SK-N-SH (cell line): ENCODE measurements at regions not wholly inside any gene's neighbourhood (a gene's known extent, or its start where the extent isn't known, plus 50 kb on each side); places are given as distances from the start of the nearest gene placed in this dataset.

ENCODE experiments used
- CTCF ChIA-PET: fragments of 300-600, 350-600 bp; formaldehyde crosslinking; extraction: SDS; loops from one replicate; lab custom pipeline; 2021; lab: Yijun Ruan, JAX
- POLR2A ChIA-PET: fragments of 350-600 bp; sonication (Branson Sonifier 250); formaldehyde crosslinking; extraction: SDS; loops from one replicate; lab custom pipeline; 2020; ENCODE audit warnings: antibody characterized with exemption, inconsistent platforms; lab: Yijun Ruan, JAX
- DNase-seq: peaks from one replicate; pipeline ENCODE4 v3.0.0; 2012
- H2AFZ ChIP-seq: fragments of 200-600 bp; sonication (generic); 2 replicates; pipeline ENCODE4 v1.8.1; 2016; ENCODE audit warnings: antibody characterized with exemption, mild to moderate bottlenecking, low read depth
- H3F3A ChIP-seq: fragments of 200-600 bp; sonication (generic); replicated peaks from 2 replicates; pipeline ENCODE3; 2016; ENCODE audit warnings: antibody characterized with exemption, mild to moderate bottlenecking; ENCODE audit not compliant: insufficient read depth
- H3K27ac ChIP-seq, 2 experiments: fragments of 200-500 bp in 1 of 2; fragments of 200-600 bp in 1 of 2; sonication (Bioruptor generic) in 1 of 2; sonication (generic), shearing (Covaris generic) in 1 of 2; 2 replicates each; pipeline versions ENCODE4 v1.5.1 to v1.6.1; 2014 to 2016; ENCODE audit warnings: low read depth in 2 of 2, inconsistent platforms in 1 of 2, low read length in 1 of 2, mild to moderate bottlenecking in 1 of 2, mixed read lengths in 1 of 2
- H3K27me3 ChIP-seq: fragments of 200-600 bp; sonication (generic), shearing (Covaris generic); 2 replicates; pipeline ENCODE4 v1.6.1; 2016; ENCODE audit warnings: mixed run types; ENCODE audit not compliant: insufficient read depth
- H3K36me3 ChIP-seq, 2 experiments: fragments of 200-500 bp in 1 of 2; fragments of 200-600 bp in 1 of 2; sonication (Bioruptor generic) in 1 of 2; sonication (generic) in 1 of 2; replicated peaks in 1 of 2; 2 replicates each; pipeline versions ENCODE3 to v1.5.1; 2014 to 2016; ENCODE audit warnings: low read length in 1 of 2, mild to moderate bottlenecking in 1 of 2; ENCODE audit not compliant: insufficient read depth in 2 of 2, control insufficient read depth in 1 of 2
- H3K4me1 ChIP-seq, 2 experiments: fragments of 200-500 bp in 1 of 2; fragments of 200-600 bp in 1 of 2; sonication (Bioruptor generic) in 1 of 2; sonication (generic), shearing (Covaris generic) in 1 of 2; 2 replicates each; pipeline versions ENCODE4 v1.5.1 to v1.6.1; 2014 to 2016; ENCODE audit warnings: low read depth in 1 of 2, low read length in 1 of 2, mixed run types in 1 of 2; ENCODE audit not compliant: insufficient read depth in 2 of 2, control insufficient read depth in 1 of 2
- H3K4me2 ChIP-seq: fragments of 200-600 bp; sonication (generic), shearing (Covaris generic); 2 replicates; pipeline ENCODE4 v1.6.1; 2017; ENCODE audit warnings: mixed run types
- H3K4me3 ChIP-seq, 2 experiments: fragments of 200-500 bp in 1 of 2; fragments of 200-600 bp in 1 of 2; sonication (Bioruptor generic) in 1 of 2; sonication (generic), shearing (Covaris generic) in 1 of 2; 2 replicates each; pipeline versions ENCODE4 v1.5.1 to v1.8.1; 2014 to 2016; ENCODE audit warnings: low read depth in 2 of 2, inconsistent platforms in 1 of 2, low read length in 1 of 2, mild to moderate bottlenecking in 1 of 2, mixed read lengths in 1 of 2, moderate library complexity in 1 of 2
- H3K79me2 ChIP-seq: fragments of 200-600 bp; sonication (generic); 2 replicates; pipeline ENCODE4 v1.8.1; 2017; ENCODE audit warnings: mild to moderate bottlenecking; ENCODE audit not compliant: insufficient read depth
- H3K9ac ChIP-seq: fragments of 200-600 bp; sonication (generic); 2 replicates; pipeline ENCODE4 v1.6.1; 2017; ENCODE audit warnings: mixed run types
- H3K9me2 ChIP-seq: fragments of 200-600 bp; sonication (generic); 2 replicates; pipeline ENCODE4 v1.6.1; 2017; ENCODE audit warnings: mixed run types
- H3K9me3 ChIP-seq: fragments of 200-600 bp; sonication (generic); 2 replicates; pipeline ENCODE4 v1.6.1; 2017; ENCODE audit warnings: mixed run types, mild to moderate bottlenecking, moderate library complexity
- H4K20me1 ChIP-seq: fragments of 200-600 bp; sonication (generic); 2 replicates; pipeline ENCODE4 v1.6.1; 2017; ENCODE audit warnings: mild to moderate bottlenecking, mixed run types; ENCODE audit not compliant: insufficient read depth
- CTCF ChIP-seq: fragments of 200-600 bp; sonication (generic); IDR thresholded peaks from 2 replicates; pipeline ENCODE4 v1.6.1; 2017; ENCODE audit warnings: antibody characterized with exemption, mild to moderate bottlenecking, moderate library complexity
- EP300 ChIP-seq, 2 experiments: IDR thresholded peaks; 2 replicates each; pipeline versions ENCODE4 v1.4.0 to v1.6.1; 2012; ENCODE audit warnings: borderline replicate concordance in 1 of 2, low read depth in 1 of 2, low read length in 1 of 2
- EZH2phosphoT487 ChIP-seq: fragments of 200-600 bp; sonication (generic); IDR thresholded peaks from 2 replicates; pipeline ENCODE4 v1.6.1; 2017; ENCODE audit warnings: low read depth, mixed run types, mild to moderate bottlenecking, antibody characterized with exemption, moderate library complexity, borderline replicate concordance
- FOXJ3 ChIP-seq: sonication (generic); formaldehyde crosslinking; IDR thresholded peaks from 2 replicates; pipeline ENCODE4 v1.5.1; 2020; ENCODE audit warnings: mild to moderate bottlenecking, missing genetic modification reagents
- MAX ChIP-seq: IDR thresholded peaks from 2 replicates; pipeline ENCODE4 v1.4.0; 2012; ENCODE audit warnings: low read depth
- NRF1 ChIP-seq: IDR thresholded peaks from 2 replicates; pipeline ENCODE4 v1.6.1; 2012; ENCODE audit warnings: low read depth, mild to moderate bottlenecking, low read length
- PBX3 ChIP-seq: IDR thresholded peaks from 2 replicates; pipeline ENCODE4; 2012
- RAD21 ChIP-seq: IDR thresholded peaks from 2 replicates; pipeline ENCODE4 v1.6.1; 2012; ENCODE audit warnings: mild to moderate bottlenecking, low read length
- RCOR1 ChIP-seq: fragments of 150-350 bp; IDR thresholded peaks from 2 replicates; pipeline ENCODE4 v1.6.1; 2017; ENCODE audit warnings: antibody characterized with exemption, low read length
- RXRA ChIP-seq: IDR thresholded peaks from 2 replicates; pipeline ENCODE4 v1.4.0; 2012; ENCODE audit warnings: low read depth, mild to moderate bottlenecking, borderline replicate concordance
- TAF1 ChIP-seq: IDR thresholded peaks from 2 replicates; pipeline ENCODE4 v1.6.1; 2012; ENCODE audit warnings: low read depth, mild to moderate bottlenecking, low read length, moderate library complexity, borderline replicate concordance
- TEAD4 ChIP-seq: IDR thresholded peaks from 2 replicates; pipeline ENCODE4 v1.4.0; 2012; ENCODE audit warnings: mild to moderate bottlenecking, borderline replicate concordance; ENCODE audit not compliant: insufficient read depth
- USF2 ChIP-seq: fragments of 150-350 bp; IDR thresholded peaks from 2 replicates; pipeline ENCODE4 v1.6.1; 2017; ENCODE audit warnings: antibody characterized with exemption, low read length, low read depth, borderline replicate concordance
- YY1 ChIP-seq: IDR thresholded peaks from 2 replicates; pipeline ENCODE4 v1.4.0; 2012; ENCODE audit warnings: low read depth, mild to moderate bottlenecking
- WGBS: methylation state at CpG from one replicate; pipeline ENCODE4 v1.1.6; 2017; ENCODE audit warnings: low lambda C conversion rate; 5-methylcytosine and 5-hydroxymethylcytosine counted together
- TF ChIP-seq, protein P1 (sequence below): IDR thresholded peaks from 2 replicates; pipeline ENCODE4 v1.4.0; 2012; ENCODE audit warnings: low read depth, borderline replicate concordance

DNA sequence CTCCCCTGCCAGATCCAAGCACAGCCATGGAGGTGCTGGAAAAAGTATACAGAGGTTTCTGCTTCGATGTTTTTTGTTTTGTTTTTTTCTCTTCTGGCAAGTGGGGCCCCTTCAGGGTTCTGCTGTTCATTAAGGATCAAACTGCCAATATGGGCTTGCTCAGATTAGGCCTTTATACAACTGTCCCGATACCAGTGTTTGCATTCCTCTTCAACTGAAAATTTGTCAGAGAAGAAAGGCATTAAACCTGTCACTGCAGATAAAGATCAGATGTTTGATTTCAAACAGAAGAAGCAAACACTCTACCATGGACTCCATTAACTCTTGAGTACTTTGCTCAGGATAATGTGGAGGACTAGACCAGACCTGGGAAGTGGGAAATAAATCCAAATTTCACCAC lies 396.0 kb upstream of the SMIM21 start (continued):
- TF ChIP-seq EZH2phosphoT487 (no peak), TAF1 (no peak), FOXJ3 (CRISPR knock-in tag) (0 out of 2 replicates have a peak, but pooled peaks have one; percentile 51), RCOR1 (peak; percentile 77), RXRA (no peak), USF2 (no peak), YY1 (no peak), TEAD4 (no peak), PBX3 (no peak), NRF1 (no peak)
- TF ChIP-seq, all 33 proteins: peak for 8

GRCh38 chr18:75818383-75818782 lies 390.9 kb upstream of the SMIM21 start:
- Histone ChIP-seq H3K79me2 (no peaks in the 10 kb centered on the region), H3K36me3 (no peaks in the 10 kb centered on the region), H3K4me1 (peaks cover 0 to 4% of the 10 kb centered on the region in 2 experiments; a peak in 1 of 4 replicates), H2AFZ (no peak overlapping the region), H3K27me3 (no peaks in the 10 kb centered on the region), H3K9me2 (no peaks in the 10 kb centered on the region), H3F3A (no peaks in the 10 kb centered on the region), H3K9ac (no peak overlapping the region), H4K20me1 (no peaks in the 10 kb centered on the region), H3K9me3 (peaks cover 4% of the 10 kb centered on the region; the same call in 1 of the 2 replicates), H3K4me2 (no peak overlapping the region), H3K4me3 (no peak overlapping the region), H3K27ac (no peak overlapping the region)
- ChIA-PET POLR2A (no interaction called here), CTCF (interaction anchor here (1.1 kb wide), 1 partner anchor 10 kb away, joined by 3 read pairs; no protein-coding TSS in a partner anchor)
- TF ChIP-seq EP300 (IDR thresholded peaks at IDR 0.05; ENCODE audit: borderline replicate concordance in 1 of 2, low read depth in 1 of 2, low read length in 1 of 2), result no peak
- no peak for TF ChIP-seq EZH2phosphoT487
- TF ChIP-seq RCOR1, result no peak
- TF ChIP-seq RAD21, result no peak
- TF ChIP-seq, protein P1, sequence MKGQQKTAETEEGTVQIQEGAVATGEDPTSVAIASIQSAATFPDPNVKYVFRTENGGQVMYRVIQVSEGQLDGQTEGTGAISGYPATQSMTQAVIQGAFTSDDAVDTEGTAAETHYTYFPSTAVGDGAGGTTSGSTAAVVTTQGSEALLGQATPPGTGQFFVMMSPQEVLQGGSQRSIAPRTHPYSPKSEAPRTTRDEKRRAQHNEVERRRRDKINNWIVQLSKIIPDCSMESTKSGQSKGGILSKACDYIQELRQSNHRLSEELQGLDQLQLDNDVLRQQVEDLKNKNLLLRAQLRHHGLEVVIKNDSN, result no peak
- no peak for TF ChIP-seq CTCF
- TF ChIP-seq MAX, result no peak
- 21% methylated on average over 5 of the region's 5 CpGs for WGBS
- no peak for DNase-seq
